HG02943 (cell line): ENCODE measurements at regions not wholly inside any gene's neighbourhood (a gene's known extent, or its start where the extent isn't known, plus 50 kb on each side); places are given as distances from the start of the nearest gene placed in this dataset.
"Not testable (repeated sequence)": the region's sequence is repeated elsewhere in the genome, so short reads cannot be mapped to it uniquely, and the experiment has no call there.

ENCODE experiments used
- ATAC-seq: cut with Tn5 transposase; IDR thresholded peaks from one replicate; pipeline ENCODE4 v1.9.1; 2021; ENCODE audit warnings: mild to moderate bottlenecking, low read depth, moderate library complexity; ENCODE audit not compliant: unreplicated experiment

GRCh38 chr17:70891306-70891705 is 722.0 kb downstream of the KCNJ2 start:
- ATAC-seq, result no peak

- no peak for ATAC-seq
Observed at GRCh38 chr17:70892527-70892926, 723.2 kb downstream of the KCNJ2 start.

GRCh38 chr17:70896843-70897242 is 727.5 kb downstream of the KCNJ2 start:
- ATAC-seq, result no peak

- ATAC-seq, result no peak
Observed at GRCh38 chr17:70897446-70897845, 728.1 kb downstream of the KCNJ2 start.

- no peak for ATAC-seq
Observed at GRCh38 chr17:70901870-70902269, 732.5 kb downstream of the KCNJ2 start.

GRCh38 chr17:70905796-70906195 is 736.5 kb downstream of the KCNJ2 start:
- no peak for ATAC-seq

- ATAC-seq, result no peak
Observed at GRCh38 chr17:70906808-70907207, 737.5 kb downstream of the KCNJ2 start.

GRCh38 chr17:70912716-70913485 is 743.6 kb downstream of the KCNJ2 start:
- no peak for ATAC-seq

GRCh38 chr17:70916469-70916868 is 747.1 kb downstream of the KCNJ2 start:
- ATAC-seq, result no peak

- ATAC-seq, result no peak
Observed at GRCh38 chr17:70919241-70919640, 749.9 kb downstream of the KCNJ2 start.

- ATAC-seq, result no peak
Observed at GRCh38 chr17:70920416-70920815, 751.1 kb downstream of the KCNJ2 start.

- ATAC-seq, result no peak
Observed at GRCh38 chr17:70922268-70922667, 752.9 kb downstream of the KCNJ2 start.

- ATAC-seq, result no peak
Observed at GRCh38 chr17:70924776-70925175, 755.4 kb downstream of the KCNJ2 start.

GRCh38 chr17:70929226-70929625 is 759.9 kb downstream of the KCNJ2 start:
- ATAC-seq, result no peak

GRCh38 chr17:70934231-70934630 is 764.9 kb downstream of the KCNJ2 start:
- ATAC-seq, result no peak

- ATAC-seq, result no peak
Observed at GRCh38 chr17:70934835-70935234, 765.5 kb downstream of the KCNJ2 start.

- no peak for ATAC-seq
Observed at GRCh38 chr17:70936724-70937123, 767.4 kb downstream of the KCNJ2 start.

GRCh38 chr17:70938336-70938735 is 769.0 kb downstream of the KCNJ2 start:
- ATAC-seq, result no peak

GRCh38 chr17:70945386-70945785 is 776.1 kb downstream of the KCNJ2 start:
- ATAC-seq, result no peak

- ATAC-seq, result no peak
Observed at GRCh38 chr17:70947215-70947614, 777.9 kb downstream of the KCNJ2 start.

GRCh38 chr17:70947636-70948565 is 778.6 kb downstream of the KCNJ2 start:
- no peak for ATAC-seq

GRCh38 chr17:70953140-70953539 is 783.8 kb downstream of the KCNJ2 start:
- ATAC-seq, result not testable (repeated sequence)
